Adipocyte (in vitro differentiated cells): ENCODE measurements at regions not wholly inside any gene's neighbourhood (a gene's known extent, or its start where the extent isn't known, plus 50 kb on each side); places are given as distances from the start of the nearest gene placed in this dataset.

Source experiments
- DNase-seq: peaks from one replicate; pipeline ENCODE4 v3.0.0-alpha.2; 2015; ENCODE audit warnings: low read depth
- H3K27me3 ChIP-seq: replicated peaks from 2 replicates; pipeline ENCODE4 v1.7.0; 2013; ENCODE audit warnings: mild to moderate bottlenecking, low read length, moderate library complexity; ENCODE audit not compliant: control insufficient read depth, insufficient read depth
- H3K36me3 ChIP-seq: 2 replicates; pipeline ENCODE4 v1.7.0; 2013; ENCODE audit warnings: low read length, mild to moderate bottlenecking, moderate library complexity; ENCODE audit not compliant: control insufficient read depth, insufficient read depth, severe bottlenecking
- H3K4me1 ChIP-seq: 2 replicates; pipeline ENCODE4 v1.7.0; 2013; ENCODE audit warnings: mild to moderate bottlenecking, low read length, moderate library complexity; ENCODE audit not compliant: control insufficient read depth, insufficient read depth
- H3K4me3 ChIP-seq: 2 replicates; pipeline ENCODE4 v1.7.0; 2013; ENCODE audit warnings: mild to moderate bottlenecking, low read length, moderate library complexity
- H3K9ac ChIP-seq: 2 replicates; pipeline ENCODE4 v1.7.0; 2013; ENCODE audit warnings: mild to moderate bottlenecking, low read length, moderate library complexity
- H3K9me3 ChIP-seq: 2 replicates; pipeline ENCODE4 v1.7.0; 2013; ENCODE audit warnings: mild to moderate bottlenecking, low read length, moderate library complexity; ENCODE audit not compliant: control insufficient read depth

DNA sequence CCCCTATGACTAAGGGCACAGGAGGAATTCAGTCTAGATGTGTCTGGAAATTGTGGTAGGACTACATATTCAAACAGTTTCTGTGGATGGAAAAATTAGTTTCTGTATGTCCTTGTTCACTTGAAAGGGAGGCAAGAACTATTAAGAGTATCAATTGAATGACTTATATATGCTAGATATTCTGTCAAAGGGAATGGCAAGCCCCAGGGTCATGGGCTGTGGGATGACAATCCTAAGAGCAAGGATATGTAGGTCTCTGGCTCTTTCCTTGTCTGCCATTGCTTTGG, 383.5 kb upstream of the B3GALT2 start:
- H3K27me3 ChIP-seq = no peaks in the 10 kb centered on the region
- H3K9me3 ChIP-seq = no peaks in the 10 kb centered on the region
- DNase-seq = no peak
- H3K36me3 ChIP-seq = no peaks in the 10 kb centered on the region
- peak overlapping the region; percentile 41 for H3K4me3 ChIP-seq
- H3K4me1 ChIP-seq = peaks cover 7% of the 10 kb centered on the region
- H3K9ac ChIP-seq = no peak overlapping the region

DNA sequence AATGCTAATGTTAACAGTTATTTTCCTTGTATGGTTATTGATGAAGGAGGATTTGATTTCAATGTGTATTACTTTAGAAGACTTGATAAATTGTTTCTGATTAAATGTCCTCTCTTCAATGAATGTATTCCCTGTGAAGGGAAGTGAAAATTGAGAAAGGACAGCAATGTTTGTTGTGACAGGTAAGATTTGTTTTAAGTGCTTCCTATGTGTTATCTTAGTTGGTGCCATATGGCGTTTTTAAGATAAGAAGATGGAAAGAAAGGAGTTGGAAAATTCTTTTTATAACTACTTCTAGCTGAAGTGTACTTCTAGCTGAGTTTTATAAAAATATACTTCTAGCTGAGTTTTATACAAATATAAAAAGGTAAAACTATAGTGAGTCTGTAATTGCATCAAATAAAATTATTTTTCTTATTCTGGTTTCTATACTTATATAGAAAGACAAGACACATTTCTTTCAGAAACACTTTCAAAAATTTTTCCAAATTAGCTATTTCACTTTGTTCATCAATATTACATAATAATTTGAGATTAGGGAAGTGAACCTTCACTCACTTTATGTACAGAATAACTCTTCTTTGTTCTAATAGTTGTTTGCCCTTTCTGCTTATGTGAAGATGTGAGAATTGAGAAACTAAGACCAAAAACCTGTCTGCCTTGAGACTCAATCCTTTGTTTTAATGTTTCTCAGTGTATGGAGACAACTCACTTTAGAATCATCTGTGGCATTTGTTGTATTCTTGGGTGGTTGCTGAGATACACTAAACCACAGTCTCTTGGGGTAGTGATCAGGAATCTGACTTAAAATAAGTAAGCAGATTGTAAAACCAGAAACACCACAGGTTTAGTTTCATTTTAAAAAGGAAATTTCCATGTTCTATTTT, 382.9 kb upstream of the B3GALT2 start:
- Histone ChIP-seq H3K36me3 (no peaks in the 10 kb centered on the region), H3K4me1 (peaks cover 7% of the 10 kb centered on the region), H3K4me3 (peak overlapping the region; percentile 41), H3K27me3 (no peaks in the 10 kb centered on the region), H3K9me3 (no peaks in the 10 kb centered on the region), H3K9ac (no peak overlapping the region)
- DNase-seq = peak; percentile 80

DNA sequence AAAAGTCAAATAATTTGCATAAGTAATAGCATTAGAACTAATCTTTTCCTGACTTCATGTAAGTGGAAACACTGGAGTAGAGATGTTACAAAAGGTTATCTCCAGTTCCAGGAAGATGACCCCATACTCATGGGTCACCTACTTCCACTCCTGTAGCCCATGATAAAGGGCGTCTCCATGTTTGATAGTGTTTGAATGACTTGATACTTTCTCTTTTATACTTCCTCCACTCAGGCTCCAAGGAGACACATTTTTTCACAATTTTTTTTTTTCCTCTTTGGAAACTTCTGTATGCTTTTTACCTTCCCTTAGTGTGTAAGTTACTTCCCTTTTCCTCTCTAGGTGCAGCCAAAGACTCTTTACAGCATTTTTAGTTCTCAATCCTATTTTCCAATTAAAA, 382.1 kb upstream of the B3GALT2 start:
- H3K4me1 ChIP-seq = peaks cover 7% of the 10 kb centered on the region
- H3K36me3 ChIP-seq = no peaks in the 10 kb centered on the region
- H3K4me3 ChIP-seq = no peak overlapping the region

GRCh38 chr1:193567937-193568336, 381.5 kb upstream of the B3GALT2 start:
- Histone ChIP-seq H3K4me1 (peaks cover 7% of the 10 kb centered on the region), H3K9me3 (no peaks in the 10 kb centered on the region), H3K4me3 (no peak overlapping the region), H3K27me3 (no peaks in the 10 kb centered on the region), H3K36me3 (no peaks in the 10 kb centered on the region), H3K9ac (no peak overlapping the region)
- DNase-seq = no peak

More for the DNA sequence above, 382.1 kb upstream of the B3GALT2 start:
- no peak overlapping the region for H3K9ac ChIP-seq
- no peaks in the 10 kb centered on the region for H3K9me3 ChIP-seq
- H3K27me3 ChIP-seq = no peaks in the 10 kb centered on the region
- no peak for DNase-seq

DNA sequence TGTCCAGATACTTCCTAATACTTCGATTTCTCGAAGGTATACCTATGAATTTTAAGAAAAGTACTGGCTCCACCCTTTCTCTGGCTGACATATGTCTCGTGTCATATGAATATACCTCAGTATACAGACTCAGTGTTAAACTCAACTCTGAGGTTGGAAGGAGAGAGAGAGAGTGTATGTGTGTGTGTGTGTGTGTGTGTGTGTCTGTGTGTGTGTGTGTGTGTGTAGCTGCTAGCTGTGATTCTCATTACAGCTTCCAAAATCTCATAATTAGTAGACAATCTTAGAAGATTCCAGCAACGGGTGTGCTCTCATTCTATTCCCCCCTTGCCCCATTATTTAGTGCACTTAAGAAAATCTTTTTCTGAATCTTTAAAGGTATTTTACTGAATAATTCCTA, 380.3 kb upstream of the B3GALT2 start:
- H3K4me1 ChIP-seq = peaks cover 7% of the 10 kb centered on the region
- DNase-seq = no peak
- no peaks in the 10 kb centered on the region for H3K27me3 ChIP-seq
- no peaks in the 10 kb centered on the region for H3K36me3 ChIP-seq
- no peaks in the 10 kb centered on the region for H3K9me3 ChIP-seq
- H3K4me3 ChIP-seq = no peak overlapping the region
- no peak overlapping the region for H3K9ac ChIP-seq

- no peaks in the 10 kb centered on the region for H3K9me3 ChIP-seq
- H3K36me3 ChIP-seq = no peaks in the 10 kb centered on the region
Measured at GRCh38 chr1:193565971-193566577, 379.7 kb upstream of the B3GALT2 start.

DNA sequence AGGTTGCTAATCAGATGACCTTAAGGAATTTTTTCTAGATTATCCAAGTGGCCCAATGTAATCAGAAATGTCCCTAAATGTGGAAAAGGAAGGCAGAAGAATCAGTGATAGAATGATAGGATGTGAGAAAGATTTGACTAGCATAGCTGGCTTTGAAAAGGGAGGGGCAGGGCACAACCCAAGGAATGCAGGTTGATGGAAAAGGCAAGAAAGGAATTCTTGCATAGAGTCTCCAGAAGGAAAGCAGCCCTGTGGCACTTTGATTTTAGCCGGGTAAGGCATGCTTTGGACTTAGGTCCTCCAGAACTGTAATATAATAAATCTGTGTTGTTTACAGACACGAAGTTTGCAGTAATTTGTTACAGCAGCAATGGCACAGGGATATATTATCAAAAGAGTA, 375.7 kb upstream of the B3GALT2 start:
- DNase-seq = no peak
- no peak overlapping the region for H3K9ac ChIP-seq

More at GRCh38 chr1:193565971-193566577, 379.7 kb upstream of the B3GALT2 start:
- DNase-seq = no peak
- Histone ChIP-seq H3K27me3 (no peaks in the 10 kb centered on the region), H3K4me3 (no peak overlapping the region), H3K4me1 (peaks cover 7% of the 10 kb centered on the region), H3K9ac (no peak overlapping the region)

GRCh38 chr1:193558491-193559028, 372.1 kb upstream of the B3GALT2 start:
- Histone ChIP-seq H3K4me1 (peaks cover 2% of the 10 kb centered on the region), H3K4me3 (no peak overlapping the region), H3K27me3 (no peaks in the 10 kb centered on the region), H3K36me3 (no peaks in the 10 kb centered on the region), H3K9ac (no peak overlapping the region), H3K9me3 (no peaks in the 10 kb centered on the region)
- peak; percentile 74 for DNase-seq

More for the DNA sequence above, 375.7 kb upstream of the B3GALT2 start:
- H3K4me3 ChIP-seq = no peak overlapping the region
- H3K27me3 ChIP-seq = no peaks in the 10 kb centered on the region
- peaks cover 2% of the 10 kb centered on the region for H3K4me1 ChIP-seq
- H3K9me3 ChIP-seq = no peaks in the 10 kb centered on the region
- no peaks in the 10 kb centered on the region for H3K36me3 ChIP-seq

GRCh38 chr1:193555662-193556441, 369.4 kb upstream of the B3GALT2 start:
- peak; percentile 7 for DNase-seq
- H3K4me3 ChIP-seq = no peak overlapping the region

GRCh38 chr1:193553564-193553963, 367.2 kb upstream of the B3GALT2 start:
- H3K36me3 ChIP-seq = no peaks in the 10 kb centered on the region
- H3K9me3 ChIP-seq = no peaks in the 10 kb centered on the region
- no peaks in the 10 kb centered on the region for H3K27me3 ChIP-seq
- H3K4me3 ChIP-seq = no peak overlapping the region
- H3K9ac ChIP-seq = no peak overlapping the region
- H3K4me1 ChIP-seq = no peaks in the 10 kb centered on the region
- DNase-seq = no peak

More at GRCh38 chr1:193555662-193556441, 369.4 kb upstream of the B3GALT2 start:
- Histone ChIP-seq H3K9ac (no peak overlapping the region), H3K9me3 (no peaks in the 10 kb centered on the region), H3K27me3 (no peaks in the 10 kb centered on the region), H3K4me1 (peaks cover 2% of the 10 kb centered on the region), H3K36me3 (no peaks in the 10 kb centered on the region)

- no peaks in the 10 kb centered on the region for H3K36me3 ChIP-seq
- no peak for DNase-seq
- H3K4me1 ChIP-seq = no peaks in the 10 kb centered on the region
- H3K4me3 ChIP-seq = no peak overlapping the region
- H3K9ac ChIP-seq = no peak overlapping the region
- no peaks in the 10 kb centered on the region for H3K27me3 ChIP-seq
- no peaks in the 10 kb centered on the region for H3K9me3 ChIP-seq
Measured at GRCh38 chr1:193552274-193552673, 365.9 kb upstream of the B3GALT2 start.
